Cardiac fibroblast (primary cell): ENCODE measurements at regions not wholly inside any gene's neighbourhood (a gene's known extent, or its start where the extent isn't known, plus 50 kb on each side); places are given as distances from the start of the nearest gene placed in this dataset.
A peak's percentile ranks its signal among the peaks of the same experiment; 100 is the strongest.
"Not testable (repeated sequence)": the region's sequence is repeated elsewhere in the genome, so short reads cannot be mapped to it uniquely, and the experiment has no call there.

ENCODE experiments used
- DNase-seq, 2 donors: peaks; one replicate each; pipeline versions ENCODE4 v3.0.0 to v3.0.0-alpha.2; 2010; ENCODE audit warnings: low read depth in 2 of 2
- H3K4me3 ChIP-seq, 2 donors: replicated peaks in 1 of 2; 1 replicate in 1 of 2; 2 replicates in 1 of 2; pipeline ENCODE4 v1.5.1; 2011; ENCODE audit warnings: low read depth in 2 of 2, low read length in 2 of 2, mild to moderate bottlenecking in 2 of 2, moderate library complexity in 1 of 2
- TF ChIP-seq, protein P1 (sequence below): IDR thresholded peaks from one replicate; pipeline ENCODE4 v1.5.1; 2011; ENCODE audit warnings: low read depth, mild to moderate bottlenecking, low read length, inconsistent platforms

DNA sequence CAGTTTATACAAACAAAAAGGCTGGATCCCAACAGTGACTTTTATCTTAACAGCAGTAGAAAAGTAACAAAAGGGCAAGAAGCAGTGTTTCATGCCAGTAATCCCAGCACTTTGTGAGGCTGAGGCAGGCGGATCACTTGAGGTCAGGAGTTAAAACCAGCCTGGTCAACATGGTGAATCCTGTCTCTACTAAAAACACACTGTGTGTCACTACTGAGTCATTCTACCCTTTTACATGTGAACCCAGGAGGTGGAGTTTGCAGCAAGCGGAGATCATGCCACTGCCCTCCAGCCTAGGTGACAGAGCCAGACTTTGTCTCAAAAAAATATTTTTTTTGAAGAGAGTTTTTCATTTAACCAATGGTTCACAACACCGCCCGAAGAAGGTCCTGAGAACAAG is 395.6 kb upstream of the USP9Y start:
- no peak for DNase-seq
- H3K4me3 ChIP-seq: no peak overlapping the region
- TF ChIP-seq, protein P1, sequence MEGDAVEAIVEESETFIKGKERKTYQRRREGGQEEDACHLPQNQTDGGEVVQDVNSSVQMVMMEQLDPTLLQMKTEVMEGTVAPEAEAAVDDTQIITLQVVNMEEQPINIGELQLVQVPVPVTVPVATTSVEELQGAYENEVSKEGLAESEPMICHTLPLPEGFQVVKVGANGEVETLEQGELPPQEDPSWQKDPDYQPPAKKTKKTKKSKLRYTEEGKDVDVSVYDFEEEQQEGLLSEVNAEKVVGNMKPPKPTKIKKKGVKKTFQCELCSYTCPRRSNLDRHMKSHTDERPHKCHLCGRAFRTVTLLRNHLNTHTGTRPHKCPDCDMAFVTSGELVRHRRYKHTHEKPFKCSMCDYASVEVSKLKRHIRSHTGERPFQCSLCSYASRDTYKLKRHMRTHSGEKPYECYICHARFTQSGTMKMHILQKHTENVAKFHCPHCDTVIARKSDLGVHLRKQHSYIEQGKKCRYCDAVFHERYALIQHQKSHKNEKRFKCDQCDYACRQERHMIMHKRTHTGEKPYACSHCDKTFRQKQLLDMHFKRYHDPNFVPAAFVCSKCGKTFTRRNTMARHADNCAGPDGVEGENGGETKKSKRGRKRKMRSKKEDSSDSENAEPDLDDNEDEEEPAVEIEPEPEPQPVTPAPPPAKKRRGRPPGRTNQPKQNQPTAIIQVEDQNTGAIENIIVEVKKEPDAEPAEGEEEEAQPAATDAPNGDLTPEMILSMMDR: no peak

DNA sequence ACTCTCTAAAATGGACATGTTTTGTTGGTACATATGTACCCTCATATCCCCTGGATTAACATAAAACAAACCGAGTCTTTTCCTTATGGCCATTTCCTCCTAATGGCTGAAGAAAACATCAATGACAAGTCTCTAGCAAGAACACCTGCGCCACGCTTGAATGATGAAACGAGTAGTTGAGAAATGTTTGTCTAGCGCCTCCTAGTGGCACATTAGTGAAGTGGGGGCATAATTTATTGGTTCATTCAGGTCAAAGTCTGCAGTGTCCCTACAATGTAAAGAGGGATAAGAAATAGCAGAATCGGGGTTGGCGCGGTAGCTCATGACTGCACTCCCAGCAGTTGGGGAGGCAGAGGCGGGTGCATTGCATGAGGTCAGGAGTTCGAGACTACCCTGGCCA is 391.8 kb upstream of the USP9Y start:
- TF ChIP-seq, protein P1: peak; percentile 8
- no peak overlapping the region for H3K4me3 ChIP-seq
- peak in 1 of 2 donors; percentile 1 for DNase-seq

DNA sequence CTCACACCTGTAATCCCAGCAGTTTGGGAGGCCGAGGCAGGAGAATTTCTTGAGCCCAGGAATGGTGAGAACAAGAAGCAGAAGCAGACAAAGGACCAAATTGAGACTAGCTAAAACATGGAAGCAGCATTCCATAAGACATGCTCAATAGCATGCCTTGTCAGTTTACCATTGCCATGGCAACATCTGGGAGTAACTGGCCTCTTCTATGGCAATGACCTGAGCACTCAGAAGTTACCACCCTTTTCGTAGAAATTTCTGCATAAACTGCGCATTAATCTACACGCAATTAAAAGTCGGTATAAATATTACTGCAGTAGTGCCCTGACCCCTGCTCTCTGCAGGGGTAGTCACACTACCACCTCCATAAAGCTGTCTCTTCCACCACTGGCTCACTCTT is 390.2 kb upstream of the USP9Y start:
- DNase-seq: no peak
- H3K4me3 ChIP-seq: no peak overlapping the region
- TF ChIP-seq, protein P1: no peak

DNA sequence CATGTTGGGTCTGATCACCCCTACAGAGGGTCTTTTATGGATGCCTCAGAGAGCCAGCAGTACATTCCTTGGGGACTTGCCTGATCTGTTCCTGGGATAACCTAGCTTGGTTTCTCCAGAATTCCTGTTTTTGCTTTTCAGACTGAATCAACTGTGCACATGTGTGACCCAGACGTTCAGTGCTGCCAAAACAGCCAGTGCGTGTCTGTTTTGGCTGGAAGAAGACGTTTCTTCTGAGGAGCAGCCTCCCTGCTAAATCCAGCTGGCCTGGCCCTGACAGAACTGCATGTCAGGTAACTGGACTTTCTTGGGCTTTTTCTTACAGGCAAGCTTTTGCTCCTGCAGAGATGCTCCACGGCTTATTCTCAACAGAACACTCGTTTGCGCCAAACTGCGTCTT is 373.3 kb upstream of the USP9Y start:
- TF ChIP-seq, protein P1: no peak
- H3K4me3 ChIP-seq: no peak overlapping the region
- DNase-seq: no peak

DNA sequence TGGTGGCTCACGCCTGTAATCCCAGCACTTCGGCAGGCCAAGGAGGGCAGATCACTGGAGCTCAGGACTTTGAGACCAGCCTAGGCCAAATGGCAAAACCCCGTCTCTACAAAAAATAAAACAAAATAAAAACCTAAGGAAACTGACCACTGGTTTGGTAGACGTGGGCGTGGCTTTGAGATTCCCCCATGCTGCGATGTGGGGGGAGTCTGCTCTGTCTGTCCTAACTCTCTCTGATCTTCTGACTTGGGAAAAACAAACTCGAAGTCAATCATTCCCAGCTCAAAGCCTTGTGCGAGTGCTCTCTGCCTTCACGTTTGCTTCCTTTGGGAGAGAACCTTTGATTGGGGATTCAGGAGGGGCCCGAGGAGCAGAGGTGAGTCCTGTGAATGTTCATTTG is 369.1 kb upstream of the USP9Y start:
- DNase-seq, H3K4me3 ChIP-seq: not testable (repeated sequence)

DNA sequence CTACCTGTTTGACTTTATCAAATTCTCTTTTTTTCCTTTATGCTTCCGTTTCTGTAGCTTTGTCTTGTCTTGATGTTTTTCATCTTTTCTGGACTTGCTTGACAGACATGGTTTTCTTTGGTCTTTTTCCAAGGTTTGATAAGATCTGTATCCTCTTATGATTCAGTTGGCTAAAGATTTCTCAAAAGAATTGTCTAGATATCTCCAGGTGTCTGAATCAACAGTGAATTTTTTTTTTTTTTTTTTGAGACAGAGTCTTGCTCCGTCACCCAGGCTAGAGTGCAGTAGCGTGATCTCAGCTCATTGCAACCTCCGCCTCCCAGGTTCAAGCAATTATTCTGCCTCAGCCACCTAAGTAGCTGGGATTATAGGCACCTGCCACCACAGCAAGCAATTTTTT is 357.8 kb upstream of the USP9Y start:
- TF ChIP-seq, protein P1: no peak
- no peak for DNase-seq
- H3K4me3 ChIP-seq: no peak overlapping the region

DNA sequence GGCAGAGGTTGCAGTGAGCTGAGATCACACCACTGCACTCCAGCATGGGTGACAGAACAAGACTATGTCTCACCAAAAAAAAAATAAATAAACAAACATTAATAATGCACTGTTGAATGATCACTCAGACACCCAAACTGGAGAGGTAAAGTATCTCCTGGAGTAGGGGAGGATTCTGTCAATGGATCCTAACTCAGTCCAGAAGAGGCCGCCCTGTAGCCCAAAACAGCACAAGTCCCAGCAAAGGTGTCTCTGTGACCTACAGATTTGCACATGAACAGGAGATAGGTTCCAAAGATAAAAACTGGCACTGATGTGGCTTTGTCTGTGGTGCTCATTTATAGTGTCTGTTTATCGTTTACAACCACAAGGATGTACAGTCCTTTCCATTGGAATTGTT is 352.9 kb upstream of the USP9Y start:
- TF ChIP-seq, protein P1: no peak
- no peak overlapping the region for H3K4me3 ChIP-seq
- DNase-seq: no peak
